GM12875 (cell line): ENCODE measurements at regions not wholly inside any gene's neighbourhood (a gene's known extent, or its start where the extent isn't known, plus 50 kb on each side); places are given as distances from the start of the nearest gene placed in this dataset.

Source experiments
- H3K4me3 ChIP-seq: one replicate; pipeline ENCODE4 v1.5.1; 2011; ENCODE audit warnings: low read depth, low read length, control low read depth
- TF ChIP-seq, protein P1 (sequence below): IDR thresholded peaks from 2 replicates; pipeline ENCODE4 v1.5.1; 2011; ENCODE audit warnings: low read depth, mild to moderate bottlenecking, control low read depth, inconsistent platforms, low read length, moderate library complexity, borderline replicate concordance; ENCODE audit not compliant: insufficient read depth

DNA sequence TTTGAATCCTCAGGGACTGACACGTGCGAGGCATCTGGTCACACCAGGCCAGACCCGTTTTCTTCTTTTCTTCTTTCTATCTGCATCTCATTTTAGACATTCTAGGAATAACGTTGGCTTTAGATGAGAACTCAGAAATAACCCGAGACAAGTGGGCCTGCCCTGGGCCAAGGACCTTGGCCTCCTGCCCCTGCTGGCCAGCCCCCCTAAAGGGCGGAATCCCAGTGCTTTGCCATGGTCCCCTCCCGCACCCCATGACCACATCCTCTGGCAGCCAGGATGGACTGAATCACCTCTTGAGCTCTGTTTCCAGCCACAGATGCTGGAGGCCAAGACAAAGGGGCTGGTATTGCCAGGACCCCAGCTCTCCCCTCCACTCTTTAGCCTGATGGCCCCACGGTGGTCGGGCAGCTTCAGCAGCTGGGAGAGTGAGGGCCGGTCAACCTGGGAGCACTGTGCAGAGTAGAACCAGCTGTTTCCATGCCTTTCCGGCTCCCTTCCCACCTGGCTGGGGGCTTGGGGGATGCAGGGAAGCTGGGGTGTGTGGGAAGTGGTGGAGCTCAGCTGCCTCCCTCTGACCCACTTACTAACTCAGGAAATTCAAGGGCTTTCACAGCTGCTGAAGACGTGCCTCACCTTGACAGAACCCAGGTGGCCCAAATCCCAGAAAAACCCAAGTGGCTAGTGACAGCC is 190.9 kb downstream of the FAM43A start:
- TF ChIP-seq, protein P1, sequence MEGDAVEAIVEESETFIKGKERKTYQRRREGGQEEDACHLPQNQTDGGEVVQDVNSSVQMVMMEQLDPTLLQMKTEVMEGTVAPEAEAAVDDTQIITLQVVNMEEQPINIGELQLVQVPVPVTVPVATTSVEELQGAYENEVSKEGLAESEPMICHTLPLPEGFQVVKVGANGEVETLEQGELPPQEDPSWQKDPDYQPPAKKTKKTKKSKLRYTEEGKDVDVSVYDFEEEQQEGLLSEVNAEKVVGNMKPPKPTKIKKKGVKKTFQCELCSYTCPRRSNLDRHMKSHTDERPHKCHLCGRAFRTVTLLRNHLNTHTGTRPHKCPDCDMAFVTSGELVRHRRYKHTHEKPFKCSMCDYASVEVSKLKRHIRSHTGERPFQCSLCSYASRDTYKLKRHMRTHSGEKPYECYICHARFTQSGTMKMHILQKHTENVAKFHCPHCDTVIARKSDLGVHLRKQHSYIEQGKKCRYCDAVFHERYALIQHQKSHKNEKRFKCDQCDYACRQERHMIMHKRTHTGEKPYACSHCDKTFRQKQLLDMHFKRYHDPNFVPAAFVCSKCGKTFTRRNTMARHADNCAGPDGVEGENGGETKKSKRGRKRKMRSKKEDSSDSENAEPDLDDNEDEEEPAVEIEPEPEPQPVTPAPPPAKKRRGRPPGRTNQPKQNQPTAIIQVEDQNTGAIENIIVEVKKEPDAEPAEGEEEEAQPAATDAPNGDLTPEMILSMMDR = no peak
- H3K4me3 ChIP-seq = no peak overlapping the region

DNA sequence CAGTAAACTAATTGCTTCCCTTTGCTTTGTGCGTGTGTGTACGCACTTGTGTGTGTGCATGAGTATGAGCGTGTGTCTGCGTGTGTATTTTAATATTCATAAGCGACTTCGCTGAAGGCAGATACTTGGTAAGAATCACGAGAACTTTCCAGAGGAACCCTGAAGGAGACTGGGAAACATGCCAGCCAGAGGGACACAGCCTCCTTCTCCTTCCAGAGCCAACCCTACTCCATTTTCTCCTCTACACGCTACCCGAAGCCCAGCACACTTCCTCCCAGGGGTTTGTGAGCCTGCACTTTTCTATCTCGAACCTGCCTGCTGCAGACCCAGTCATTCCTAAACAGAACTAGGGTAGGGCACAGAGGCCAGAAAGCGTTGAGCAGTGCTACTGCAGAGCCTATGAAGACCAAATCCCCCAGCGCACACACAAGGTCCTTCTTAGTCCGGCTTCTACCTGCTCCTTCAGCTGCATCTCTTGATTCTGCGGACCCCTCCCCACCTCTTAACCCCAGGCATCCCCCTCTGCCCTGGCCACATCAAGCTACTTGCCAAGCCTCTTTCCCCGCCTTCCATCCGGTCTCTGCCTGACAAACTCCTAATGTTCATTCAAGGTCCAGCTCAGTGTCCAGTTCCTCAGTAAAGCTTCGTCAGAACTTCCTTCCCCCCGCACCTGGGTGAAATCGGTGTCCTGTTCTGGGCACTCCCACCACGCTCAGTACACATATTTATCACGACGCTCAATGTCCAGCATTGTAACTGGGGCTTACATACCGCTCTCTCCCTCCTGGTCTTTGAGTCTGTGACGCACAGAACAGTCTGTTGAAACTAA is 191.8 kb downstream of the FAM43A start:
- TF ChIP-seq, protein P1 = no peak
- no peak overlapping the region for H3K4me3 ChIP-seq

DNA sequence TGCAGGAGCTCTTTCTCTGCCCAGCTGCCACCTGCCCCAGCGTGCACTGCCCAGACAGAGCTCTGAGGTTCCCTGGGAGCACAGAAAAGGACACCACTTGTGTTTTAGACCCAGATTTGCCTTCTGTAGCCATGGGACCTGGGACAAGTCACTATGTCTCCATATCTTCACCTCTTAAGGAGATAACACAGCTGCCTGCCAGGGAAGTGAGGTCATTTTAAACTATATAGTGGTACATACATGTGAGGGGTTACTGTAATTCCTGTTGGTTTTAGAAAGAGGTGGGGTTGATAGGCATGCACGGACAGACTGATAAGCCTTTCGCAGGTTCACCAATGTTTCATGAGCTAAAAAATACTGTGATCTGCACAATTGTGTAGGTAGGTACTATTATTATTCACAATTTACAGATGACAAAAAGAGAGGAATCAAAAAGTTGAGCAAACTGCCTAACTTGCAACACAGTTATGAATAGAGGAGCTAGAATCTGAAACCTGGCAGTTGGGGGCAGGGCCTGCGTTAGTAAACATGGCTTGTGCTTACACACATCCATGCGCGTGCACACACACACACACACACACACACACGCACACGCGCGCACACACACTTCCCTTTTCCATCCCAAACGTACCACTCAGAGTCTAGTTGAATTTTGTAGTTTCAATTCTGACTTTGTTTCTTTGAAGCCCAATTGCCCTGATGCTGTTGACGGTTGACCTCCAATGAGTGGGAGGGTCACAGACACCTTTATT is 193.6 kb downstream of the FAM43A start:
- no peak overlapping the region for H3K4me3 ChIP-seq
- TF ChIP-seq, protein P1 = no peak

DNA sequence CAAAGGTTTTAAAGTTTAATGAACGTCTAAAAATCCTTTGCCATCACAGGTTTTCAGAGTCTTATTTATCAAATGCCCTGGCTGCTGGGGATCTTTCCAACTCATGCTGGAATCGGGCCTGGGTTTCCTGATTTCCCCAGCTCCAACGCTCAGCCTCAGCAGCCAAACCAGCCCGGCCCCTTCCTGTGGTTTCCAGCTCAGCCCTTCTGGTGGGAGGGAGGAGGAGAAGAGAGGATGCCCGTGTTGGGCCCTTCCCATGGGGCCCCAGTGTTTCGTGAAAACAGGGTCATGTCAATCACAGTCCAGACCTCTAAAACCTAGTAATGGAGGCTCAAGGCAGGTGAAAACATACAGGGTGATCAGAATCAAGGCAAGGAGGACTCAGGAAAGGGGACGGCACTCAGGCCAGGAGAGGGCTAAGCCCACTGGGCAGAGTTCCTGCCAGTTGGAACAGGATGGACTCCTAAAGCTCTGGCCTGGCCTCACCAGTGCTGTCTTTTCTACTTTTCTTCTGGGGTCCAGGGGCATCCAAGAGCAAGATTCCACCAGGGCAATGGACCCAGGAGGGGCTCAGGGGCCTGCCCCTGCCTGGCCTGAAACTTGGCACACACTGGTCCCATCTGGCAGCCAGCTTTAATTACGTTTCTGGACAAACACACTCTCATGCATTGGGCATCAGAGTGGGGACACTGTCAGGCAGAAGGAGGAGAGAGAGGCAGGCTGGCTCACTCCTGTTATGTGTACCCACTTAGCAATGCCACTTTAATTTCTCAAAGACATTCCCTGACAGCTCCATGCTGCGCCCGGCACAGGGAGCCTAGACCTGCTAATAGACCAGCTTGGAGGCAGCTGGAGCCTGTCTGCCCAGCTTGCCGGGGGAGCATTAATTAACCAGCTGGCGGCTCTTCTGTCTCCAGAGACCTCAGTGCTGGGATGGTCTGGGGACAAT is 194.6 kb downstream of the FAM43A start:
- H3K4me3 ChIP-seq = no peak overlapping the region
- TF ChIP-seq, protein P1 = no peak

DNA sequence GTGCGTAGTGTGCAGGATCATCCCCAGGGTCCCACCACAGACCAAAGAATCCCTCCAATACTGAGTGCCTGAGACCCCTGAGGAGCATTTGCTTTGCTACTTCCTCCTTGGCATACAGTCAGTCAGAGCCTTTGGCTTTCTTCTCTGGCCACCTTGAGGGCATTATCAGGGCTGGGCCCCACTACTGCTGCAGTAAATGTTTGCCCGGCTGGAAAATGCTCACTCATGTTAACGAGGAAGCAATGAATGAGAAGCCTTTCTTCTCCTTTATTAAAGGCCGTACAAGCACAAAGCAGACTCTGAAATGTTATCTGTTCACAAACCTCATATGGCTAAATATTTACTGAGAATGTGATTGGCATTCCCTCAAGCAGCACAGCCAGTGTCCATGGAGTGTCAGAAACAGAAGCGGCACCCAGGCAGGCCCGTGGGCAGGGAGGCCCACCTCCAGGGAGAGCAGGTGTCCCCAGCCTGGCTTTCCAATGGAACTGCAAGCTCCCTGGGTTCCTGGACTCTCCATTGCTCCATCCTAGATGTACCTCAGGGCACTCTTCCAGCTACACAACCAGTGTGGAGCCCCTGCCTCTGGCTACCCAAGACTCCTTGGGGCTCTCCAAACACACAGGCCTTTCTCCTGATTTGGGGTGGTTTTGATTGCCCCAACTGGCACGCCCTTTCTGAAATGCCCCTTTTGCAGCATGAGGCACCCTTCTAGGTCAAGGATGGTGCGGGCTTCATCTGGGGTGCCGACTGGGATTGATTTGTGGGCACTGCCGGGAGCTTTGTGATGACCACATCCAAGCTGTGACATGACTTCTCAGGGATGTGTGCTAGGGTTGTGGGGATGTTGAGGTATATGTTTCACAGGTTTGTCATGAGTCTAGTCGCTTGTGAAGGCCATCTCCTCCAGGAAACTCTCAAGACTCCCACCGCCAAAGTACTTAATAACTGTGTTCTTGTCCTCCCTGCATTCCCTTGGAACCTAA is 195.6 kb downstream of the FAM43A start:
- TF ChIP-seq, protein P1 = no peak
- no peak overlapping the region for H3K4me3 ChIP-seq
